GM12878 (cell line): ENCODE measurements at regions not wholly inside any gene's neighbourhood (a gene's known extent, or its start where the extent isn't known, plus 50 kb on each side); places are given as distances from the start of the nearest gene placed in this dataset.

Experiments
- ATAC-seq: fragments of 200-7000 bp; cut with Tn5 transposase; 3 replicates; pipeline ENCODE4 v1.9.1; 2020; ENCODE audit warnings: mild to moderate bottlenecking, moderate library complexity
- BruUV-seq: library from RNA; stranded (reverse); fragments of 400-500 nt; replicated peaks from 2 replicates; lab custom pipeline; 2021; lab: Mats Ljungman, UMichigan
- CTCF ChIA-PET: fragments of 300-600 bp; sonication (Branson Sonifier 250); formaldehyde crosslinking; extraction: SDS; loops from one replicate; lab custom pipeline; 2021; ENCODE audit warnings: inconsistent platforms; lab: Yijun Ruan, JAX
- POLR2A ChIA-PET: fragments of 350-600 bp; formaldehyde crosslinking; extraction: SDS; loops from one replicate; lab custom pipeline; 2021; ENCODE audit warnings: inconsistent platforms; lab: Charles Lee
- RAD21 ChIA-PET: fragments of 300-600 bp; sonication (Branson Sonifier 250); formaldehyde crosslinking; loops from one replicate; lab custom pipeline; 2023; ENCODE audit warnings: antibody characterized with exemption; ENCODE audit not compliant: unreplicated experiment; lab: Charles Lee
- SMC1A ChIA-PET: fragments of 300-600 bp; sonication (Branson Sonifier 250); formaldehyde crosslinking; loops from one replicate; lab custom pipeline; 2023; ENCODE audit not compliant: unreplicated experiment, uncharacterized antibody; lab: Charles Lee
- DNase-seq: peaks from one replicate; pipeline ENCODE4 v3.0.0-alpha.2; 2011; ENCODE audit warnings: low read depth, low spot score
- FAIRE-seq: peaks from 3 replicates; lab custom pipeline; 2011; peaks lifted over from hg19 to GRCh38; lab: Jason Lieb, UNC
- H2AFZ ChIP-seq: 2 replicates; pipeline ENCODE4 v1.6.0; 2011; ENCODE audit warnings: low read depth, low read length, control low read depth; ENCODE audit not compliant: control insufficient read depth
- H3K27ac ChIP-seq: 2 replicates; pipeline ENCODE4 v1.5.1; 2011; ENCODE audit warnings: control low read depth; ENCODE audit not compliant: control insufficient read depth, insufficient read depth
- H3K27me3 ChIP-seq, 2 experiments: replicated peaks in 1 of 2; 2 replicates each; pipeline versions ENCODE4 v1.6.0 to v1.6.1; 2011; ENCODE audit warnings: low read length in 1 of 2; ENCODE audit not compliant: control insufficient read depth in 2 of 2, insufficient read depth in 2 of 2
- H3K36me3 ChIP-seq, 2 experiments: 2 replicates each; pipeline ENCODE4 v1.5.1; 2011; ENCODE audit warnings: low read length in 1 of 2; ENCODE audit not compliant: control insufficient read depth in 2 of 2, insufficient read depth in 2 of 2
- H3K4me1 ChIP-seq: 2 replicates; pipeline ENCODE4 v1.6.1; 2011; ENCODE audit warnings: mild to moderate bottlenecking, low read length, moderate library complexity, mixed read lengths; ENCODE audit not compliant: control insufficient read depth, insufficient read depth
- H3K4me2 ChIP-seq: 2 replicates; pipeline ENCODE4 v1.6.0; 2011; ENCODE audit warnings: control low read depth; ENCODE audit not compliant: control insufficient read depth, insufficient read depth
- H3K4me3 ChIP-seq: fragments of 200-600 bp; sonication (generic); 2 replicates; pipeline ENCODE4 v1.5.1; 2016
- H3K79me2 ChIP-seq: 2 replicates; pipeline ENCODE4 v1.6.0; 2011; ENCODE audit warnings: low read length; ENCODE audit not compliant: control insufficient read depth, insufficient read depth
- H3K9ac ChIP-seq: 2 replicates; pipeline ENCODE4 v1.8.0; 2011; ENCODE audit warnings: low read length, control low read depth, mixed read lengths; ENCODE audit not compliant: control insufficient read depth, insufficient read depth
- H3K9me3 ChIP-seq: replicated peaks from 3 replicates; pipeline ENCODE4 v1.5.1; 2011; ENCODE audit warnings: mild to moderate bottlenecking, low read length; ENCODE audit not compliant: control insufficient read depth, insufficient read depth
- H4K20me1 ChIP-seq: 2 replicates; pipeline ENCODE4 v1.6.0; 2011; ENCODE audit not compliant: control insufficient read depth, insufficient read depth
- ATF2 ChIP-seq: IDR thresholded peaks from 2 replicates; pipeline ENCODE4 v1.6.1; 2012; ENCODE audit warnings: low read length, inconsistent platforms
- BCL3 ChIP-seq: IDR thresholded peaks from 2 replicates; pipeline ENCODE4 v1.6.1; 2011; ENCODE audit warnings: borderline replicate concordance, low read depth, mild to moderate bottlenecking, moderate library complexity, low read length; ENCODE audit not compliant: insufficient read depth, poor library complexity, severe bottlenecking
- CHD2 ChIP-seq: IDR thresholded peaks from 2 replicates; pipeline ENCODE4 v1.6.1; 2011; ENCODE audit warnings: low read depth, low read length, improper control_type of control experiment, borderline replicate concordance
- EGR1 ChIP-seq, 2 experiments: IDR thresholded peaks; 1 replicate in 1 of 2; 2 replicates in 1 of 2; pipeline ENCODE4 v1.6.1; 2011 to 2012; ENCODE audit warnings: low read depth in 2 of 2, low read length in 2 of 2, borderline replicate concordance in 1 of 2, mild to moderate bottlenecking in 1 of 2, moderate library complexity in 1 of 2
- JUNB ChIP-seq: IDR thresholded peaks from 2 replicates; pipeline ENCODE4 v1.6.1; 2016; ENCODE audit warnings: antibody characterized with exemption, mild to moderate bottlenecking
- JUND ChIP-seq: IDR thresholded peaks from 2 replicates; pipeline ENCODE4 v1.6.1; 2012; ENCODE audit warnings: low read depth, mild to moderate bottlenecking, low read length, improper control_type of control experiment, moderate library complexity
- MEF2B ChIP-seq: fragments of 450-650 bp; IDR thresholded peaks from 2 replicates; pipeline ENCODE4 v1.6.1; 2018; ENCODE audit warnings: mild to moderate bottlenecking, moderate library complexity; ENCODE audit not compliant: partially characterized antibody, poor library complexity, severe bottlenecking
- MTA2 ChIP-seq: fragments of 450-650 bp; IDR thresholded peaks from 2 replicates; pipeline ENCODE4 v1.6.1; 2016; ENCODE audit warnings: low read depth, mild to moderate bottlenecking, moderate library complexity
- MYC ChIP-seq: IDR thresholded peaks from 2 replicates; pipeline ENCODE4 v1.6.1; 2011; ENCODE audit warnings: mild to moderate bottlenecking, low read length, moderate library complexity, inconsistent platforms; ENCODE audit not compliant: insufficient read depth, insufficient replicate concordance, insufficient read length, severe bottlenecking
- NRF1 ChIP-seq: conservative IDR thresholded peaks from 2 replicates; pipeline ENCODE4 v1.6.1; 2011; ENCODE audit warnings: mild to moderate bottlenecking, low read depth, low read length, improper control_type of control experiment
- PAX8 ChIP-seq: fragments of 450-650 bp; IDR thresholded peaks from 2 replicates; pipeline ENCODE4 v1.6.1; 2017; ENCODE audit warnings: mild to moderate bottlenecking, moderate library complexity
- RFX5 ChIP-seq: IDR thresholded peaks from 2 replicates; pipeline ENCODE4 v1.6.1; 2011; ENCODE audit warnings: low read depth, low read length, improper control_type of control experiment
- SMAD5 ChIP-seq: IDR thresholded peaks from 2 replicates; pipeline ENCODE4 v1.6.1; 2016; ENCODE audit warnings: antibody characterized with exemption, low read depth
- SMARCA5 ChIP-seq: fragments of 450-650 bp; IDR thresholded peaks from 2 replicates; pipeline ENCODE4 v1.6.1; 2017; ENCODE audit warnings: mild to moderate bottlenecking
- SPI1 ChIP-seq: IDR thresholded peaks from 2 replicates; pipeline ENCODE4 v1.6.1; 2011; ENCODE audit warnings: low read depth, mild to moderate bottlenecking, low read length, moderate library complexity, borderline replicate concordance; ENCODE audit not compliant: insufficient read depth
- STAT1 ChIP-seq: fragments of 450-650 bp; conservative IDR thresholded peaks from 2 replicates; pipeline ENCODE4 v1.6.1; 2014; ENCODE audit warnings: antibody characterized with exemption, mild to moderate bottlenecking
- ZBED1 ChIP-seq: IDR thresholded peaks from 2 replicates; pipeline ENCODE4 v1.6.1; 2016; ENCODE audit warnings: borderline replicate concordance
- ZNF384 ChIP-seq: IDR thresholded peaks from 2 replicates; pipeline ENCODE4 v1.6.1; 2012; ENCODE audit warnings: low read depth, mild to moderate bottlenecking, low read length, improper control_type of control experiment, borderline replicate concordance
- whole genome bisulfite sequencing: methylation state at CpG from one replicate; pipeline ENCODE4 v1.1.6; 2016; ENCODE audit warnings: low lambda C conversion rate; ENCODE audit not compliant: insufficient replicate concordance, insufficient coverage; ENCODE audit errors: missing lambda C conversion rate; 5-methylcytosine and 5-hydroxymethylcytosine counted together
- in situ Hi-C: fragments of 300-500 bp; cut with MboI; formaldehyde crosslinking; loops from 9 replicates; pipeline ENCODE4 v1.14.3; 2018; ENCODE audit warnings: mixed read lengths
- intact Hi-C: fragments of 100-400 bp; cut with micrococcal nuclease; formaldehyde crosslinking; loops from one replicate; pipeline ENCODE4 v1.14.2; 2022; ENCODE audit not compliant: unreplicated experiment

GRCh38 chr20:61138566-61138965 is 113.5 kb upstream of the CDH4 start:
- POLR2A ChIA-PET, result no interaction called here

GRCh38 chr20:61139031-61139430 is 113.0 kb upstream of the CDH4 start:
- no TSS peak for BruUV-seq
- ChIA-PET POLR2A (no interaction called here), RAD21 (no interaction called here), CTCF (no interaction called here), SMC1A (no interaction called here)
- 31% methylated on average over 4 of the region's 4 CpGs for WGBS
- H3K79me2 ChIP-seq, result no peaks in the 10 kb centered on the region
- in situ Hi-C loops, result no loop called here
- H3K4me2 ChIP-seq, result no peak overlapping the region
- no peaks in the 10 kb centered on the region for H3K4me1 ChIP-seq
- H3K9ac ChIP-seq, result no peak overlapping the region
- FAIRE-seq (no peak), ATAC-seq (no peak), DNase-seq (no peak)
- no peaks in the 10 kb centered on the region for H3K36me3 ChIP-seq
- intact Hi-C loops, result no loop called here
- no peak overlapping the region for H2AFZ ChIP-seq
- TF ChIP-seq CHD2 (no peak), MTA2 (no peak), PAX8 (no peak), SMARCA5 (no peak), SMAD5 (no peak), STAT1 (no peak), NRF1 (no peak), ATF2 (no peak), RFX5 (no peak), JUNB (no peak), ZNF384 (no peak), JUND (no peak), MYC (no peak), BCL3 (no peak), ZBED1 (no peak), SPI1 (no peak)
- no peak overlapping the region for H3K4me3 ChIP-seq
- no peaks in the 10 kb centered on the region for H3K27me3 ChIP-seq
- no peaks in the 10 kb centered on the region for H4K20me1 ChIP-seq
- H3K9me3 ChIP-seq, result no peaks in the 10 kb centered on the region
- H3K27ac ChIP-seq, result no peak overlapping the region

More at GRCh38 chr20:61138566-61138965, 113.5 kb upstream of the CDH4 start:
- no peak for TF ChIP-seq EGR1 (IDR thresholded peaks at IDR 0.05; ENCODE audit: borderline replicate concordance in 1 of 2, low read depth in 2 of 2, low read length in 2 of 2)
- no peak for TF ChIP-seq MEF2B
- no peak overlapping the region for H2AFZ ChIP-seq
- CTCF ChIA-PET, result no interaction called here
- DNase-seq, result no peak
- no peak overlapping the region for H3K4me3 ChIP-seq
- intact Hi-C loops, result no loop called here
- no peaks in the 10 kb centered on the region for H3K4me1 ChIP-seq
- WGBS, result 6% methylated on average over 5 of the region's 5 CpGs
- no peaks in the 10 kb centered on the region for H3K9me3 ChIP-seq
- SMC1A ChIA-PET, result no interaction called here
- H3K27ac ChIP-seq, result no peak overlapping the region
- no peak overlapping the region for H3K9ac ChIP-seq
- in situ Hi-C loops, result no loop called here
- no peak overlapping the region for H3K4me2 ChIP-seq
- BruUV-seq, result no TSS peak
- no peaks in the 10 kb centered on the region for H3K79me2 ChIP-seq
- ATAC-seq, result no peak
- no peak for FAIRE-seq
- no peaks in the 10 kb centered on the region for H4K20me1 ChIP-seq
- H3K27me3 ChIP-seq, result no peaks in the 10 kb centered on the region
- H3K36me3 ChIP-seq, result no peaks in the 10 kb centered on the region
- RAD21 ChIA-PET, result no interaction called here
